Hippocampal formation (tissue), 2 donors: ENCODE measurements at regions not wholly inside any gene's neighbourhood (a gene's known extent, or its start where the extent isn't known, plus 50 kb on each side); places are given as distances from the start of the nearest gene placed in this dataset.
A peak's percentile ranks its signal among the peaks of the same experiment; 100 is the strongest.
"Not testable (repeated sequence)": the region's sequence is repeated elsewhere in the genome, so short reads cannot be mapped to it uniquely, and the experiment has no call there.

Experiments used
- DNase-seq, 2 donors: peaks; one replicate each; lab custom pipeline; 2025; lab: John Stamatoyannopoulos, UW

DNA sequence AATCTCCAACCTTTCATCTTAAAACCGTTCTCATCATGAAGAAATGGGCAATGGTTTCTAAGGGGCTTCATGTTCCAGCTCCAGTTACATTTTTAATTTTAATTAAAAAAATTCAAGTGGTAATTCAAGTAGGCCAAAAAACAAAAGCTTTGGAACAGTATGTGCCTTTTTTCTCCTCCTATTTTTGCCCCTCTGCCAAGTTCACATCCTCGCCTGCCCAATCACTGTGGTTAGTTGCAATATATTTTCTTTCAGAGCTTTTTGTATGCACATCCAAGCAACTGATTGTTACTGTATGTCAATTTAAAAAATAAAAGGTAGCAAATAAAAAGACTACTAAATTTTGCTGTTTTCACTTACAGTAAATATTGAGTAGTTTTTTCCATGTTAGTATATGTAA lies 99.8 kb upstream of the B3GAT2 start:
- no peak for DNase-seq

- DNase-seq: no peak
Observed at GRCh38 chr6:71066153-71066552, 109.3 kb upstream of the B3GAT2 start.

DNA sequence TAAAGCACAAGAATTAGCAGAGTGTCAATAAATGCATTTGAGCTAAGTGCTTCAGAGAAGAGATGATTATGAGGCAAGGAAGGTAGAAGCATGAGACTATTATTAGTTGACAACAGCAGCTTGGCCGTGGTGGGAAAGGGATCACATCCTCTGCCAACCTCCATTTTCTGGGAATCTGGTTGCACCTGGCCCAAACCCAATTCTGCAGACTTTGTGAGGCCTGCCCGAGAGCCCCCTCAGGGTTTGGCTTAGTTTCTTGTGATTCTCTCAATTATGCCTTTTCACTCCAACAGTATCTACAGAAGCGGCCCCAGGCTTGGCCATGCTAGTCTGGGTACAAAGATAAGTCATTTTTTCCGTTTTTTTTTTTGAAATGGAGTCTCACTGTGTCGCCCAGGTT lies 111.0 kb upstream of the B3GAT2 start:
- no peak for DNase-seq

DNA sequence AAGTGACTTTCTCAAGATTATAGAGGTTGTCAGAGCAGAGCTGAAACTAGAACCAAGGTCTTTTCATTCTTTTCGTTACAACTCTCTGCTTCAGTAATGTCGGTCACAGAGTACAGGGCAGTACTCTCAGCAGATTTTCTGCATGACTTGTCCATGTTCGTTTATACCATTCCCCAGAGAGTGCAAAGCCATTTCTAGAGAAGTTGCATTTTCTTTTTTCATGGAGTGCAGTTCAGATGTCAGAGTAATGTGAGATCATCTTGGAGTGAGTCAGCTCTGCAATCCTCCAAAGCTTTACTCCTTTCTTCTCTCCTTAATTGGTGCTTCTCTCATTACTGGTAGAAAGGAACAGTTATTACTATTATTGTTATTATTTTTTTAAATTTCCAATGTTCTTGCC lies 115.6 kb upstream of the B3GAT2 start:
- no peak for DNase-seq

DNA sequence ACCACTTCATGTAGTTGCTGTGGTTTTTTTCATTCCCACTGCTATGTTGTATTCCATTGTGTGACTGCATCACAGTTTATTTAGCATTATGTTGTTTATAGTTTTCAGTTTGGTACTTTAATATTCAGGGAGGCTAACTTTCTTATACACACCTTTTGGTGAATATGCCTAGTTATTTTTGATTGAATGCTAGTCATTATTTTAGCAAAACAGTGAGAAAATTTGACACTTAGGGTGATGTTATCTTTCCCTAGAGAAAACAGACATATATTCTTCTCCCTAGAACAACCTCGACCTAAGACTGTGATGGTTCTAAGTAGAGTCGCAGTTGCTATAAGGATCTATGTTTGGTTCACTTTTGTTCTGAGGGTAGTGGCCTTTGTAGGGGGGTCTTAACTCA lies 120.8 kb upstream of the B3GAT2 start:
- no peak for DNase-seq

DNA sequence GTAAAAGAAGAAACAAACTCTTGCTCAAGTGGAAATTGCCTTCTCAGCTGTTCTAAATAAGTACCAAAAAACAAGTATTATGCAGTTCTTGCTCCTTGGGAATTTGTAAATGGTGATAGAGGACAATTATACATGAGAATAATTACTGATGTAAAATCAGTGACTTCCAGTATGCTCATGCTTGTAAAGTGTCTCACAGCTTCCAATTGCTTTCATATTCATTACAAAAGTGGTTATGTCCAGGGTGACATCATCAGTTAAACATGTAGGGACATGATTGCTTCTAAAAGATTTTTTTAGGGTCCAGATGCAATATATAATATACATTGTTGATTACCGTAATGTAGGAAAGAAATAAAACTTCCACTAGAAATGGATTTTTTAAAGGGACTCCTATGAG lies 122.8 kb upstream of the B3GAT2 start:
- DNase-seq: no peak

DNA sequence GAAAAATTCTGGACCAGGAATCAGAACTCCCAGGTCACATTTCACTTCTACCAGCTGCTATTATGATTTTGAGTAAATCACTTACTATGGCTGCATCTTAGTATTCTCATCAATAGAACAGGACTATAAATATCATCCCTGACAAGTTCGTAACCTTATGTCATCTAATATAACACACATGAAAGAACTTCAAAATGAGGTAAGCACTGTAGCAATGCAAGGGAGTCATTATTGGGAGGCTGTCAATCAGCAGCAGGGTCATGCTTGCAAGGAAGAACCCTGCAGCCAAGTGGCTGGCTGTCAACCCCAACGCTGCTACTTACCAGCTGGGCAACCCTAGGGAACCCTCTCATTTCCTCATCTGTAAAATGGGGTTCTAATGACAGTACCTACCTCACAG lies 123.3 kb upstream of the B3GAT2 start:
- DNase-seq: no peak

DNA sequence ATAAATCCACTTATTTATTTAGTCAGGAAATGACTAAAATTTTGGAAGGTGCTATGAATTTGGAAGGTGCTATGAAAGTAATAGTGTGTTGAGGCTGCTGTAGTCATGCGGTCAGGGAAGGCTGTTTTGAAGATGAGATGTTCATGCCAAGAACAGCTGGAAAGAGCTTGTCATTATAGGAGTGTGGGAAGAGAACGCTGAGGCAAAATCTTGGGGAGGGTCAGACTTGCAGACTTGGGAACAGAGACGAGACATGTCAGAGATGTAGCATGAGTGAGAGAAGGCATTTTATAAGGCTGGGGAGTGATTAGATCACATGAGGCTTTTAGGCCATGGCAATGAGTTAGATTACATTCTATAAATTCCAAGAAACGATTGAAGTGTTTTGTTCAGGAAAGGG lies 124.0 kb upstream of the B3GAT2 start:
- DNase-seq: no peak

DNA sequence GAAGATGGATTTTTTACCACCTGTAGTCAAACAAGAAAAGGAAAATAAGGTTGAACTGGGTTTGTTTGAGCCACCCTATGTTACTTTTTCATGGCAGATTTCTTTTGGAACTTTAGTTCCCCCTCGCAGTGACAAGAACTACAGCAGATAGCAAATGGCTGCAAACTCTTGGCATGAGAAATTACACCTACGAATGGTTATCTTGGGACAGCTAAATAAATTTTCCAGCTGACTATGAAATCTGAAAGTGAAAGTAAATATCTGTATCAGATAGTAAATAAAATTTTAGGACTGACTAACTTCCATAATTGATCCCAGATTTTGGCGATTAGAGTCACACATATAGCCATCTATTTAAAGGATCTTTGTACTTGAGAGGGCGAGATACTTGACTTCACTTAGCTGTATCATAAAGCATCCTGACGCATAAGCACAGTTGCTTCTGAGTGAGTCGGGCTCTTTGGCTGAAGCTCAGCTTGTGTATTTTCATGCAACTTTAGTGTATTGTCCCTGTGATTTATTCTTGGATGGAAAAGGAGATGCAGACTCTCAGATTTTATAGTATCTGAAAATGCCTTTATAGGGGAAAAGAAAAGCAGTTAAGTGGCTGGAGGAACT lies 125.3 kb upstream of the B3GAT2 start:
- no peak for DNase-seq

- no peak for DNase-seq
Observed at GRCh38 chr6:71083308-71083820, 126.5 kb upstream of the B3GAT2 start.

GRCh38 chr6:71088166-71088565 lies 131.3 kb upstream of the B3GAT2 start:
- no peak for DNase-seq

- DNase-seq: no peak
Observed at GRCh38 chr6:71090217-71090616, 133.4 kb upstream of the B3GAT2 start.

DNA sequence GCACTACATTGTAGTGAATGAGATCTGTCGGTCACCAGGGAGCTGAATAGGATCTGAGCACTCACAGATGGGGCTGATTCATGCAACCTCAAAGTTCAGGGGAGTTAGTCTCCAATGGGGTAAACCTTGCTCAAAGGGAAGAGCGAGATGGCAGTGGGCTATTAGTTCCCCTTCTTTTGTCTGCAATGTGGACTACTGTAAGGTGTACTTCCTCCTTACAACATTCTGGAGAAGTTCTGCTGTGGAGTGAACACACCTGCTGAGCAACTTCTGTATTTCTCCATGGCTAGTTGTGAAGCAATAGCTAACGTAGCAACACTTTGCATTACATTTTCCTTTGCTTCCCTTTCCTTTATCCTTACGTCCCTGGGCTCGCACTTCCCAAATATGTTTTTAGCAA lies 134.3 kb upstream of the B3GAT2 start:
- DNase-seq: no peak

DNA sequence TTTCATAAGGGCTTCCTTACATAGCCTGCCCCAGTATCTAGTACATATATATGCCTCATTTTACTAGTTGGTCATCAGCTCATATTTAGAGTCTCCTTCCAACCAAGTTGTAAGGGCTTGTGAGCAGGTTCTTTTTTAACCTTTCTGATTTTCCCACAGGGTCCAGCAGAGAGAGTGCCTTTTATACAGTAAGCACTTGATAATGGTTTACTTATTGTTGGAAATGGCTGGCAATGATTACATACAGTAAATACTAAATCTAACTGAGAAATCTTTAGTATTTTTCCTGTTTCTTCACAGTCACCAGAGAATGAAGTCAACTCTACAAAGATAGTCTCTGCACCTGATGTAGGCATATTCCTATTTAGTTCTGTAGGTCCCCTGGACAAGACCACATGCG lies 135.1 kb upstream of the B3GAT2 start:
- DNase-seq: no peak

DNA sequence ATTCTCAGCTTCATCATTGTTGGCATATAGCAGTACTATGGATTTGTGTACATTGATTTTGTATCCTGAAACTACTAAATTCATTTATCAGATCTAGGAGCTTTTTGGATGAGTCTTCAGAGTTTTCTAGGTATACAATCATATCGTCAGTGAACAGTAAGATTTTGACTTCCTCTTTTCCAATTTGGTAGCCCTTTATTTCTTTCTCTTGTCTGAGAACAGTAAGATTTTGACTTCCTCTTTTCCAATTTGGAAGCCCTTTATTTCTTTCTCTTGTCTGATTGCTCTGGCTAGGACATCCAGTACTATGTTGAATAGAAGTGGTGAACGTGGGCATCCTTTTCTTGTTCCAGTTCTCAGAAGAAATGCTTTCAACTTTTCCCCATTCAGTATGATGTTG lies 140.4 kb upstream of the B3GAT2 start:
- DNase-seq: not testable (repeated sequence)

DNA sequence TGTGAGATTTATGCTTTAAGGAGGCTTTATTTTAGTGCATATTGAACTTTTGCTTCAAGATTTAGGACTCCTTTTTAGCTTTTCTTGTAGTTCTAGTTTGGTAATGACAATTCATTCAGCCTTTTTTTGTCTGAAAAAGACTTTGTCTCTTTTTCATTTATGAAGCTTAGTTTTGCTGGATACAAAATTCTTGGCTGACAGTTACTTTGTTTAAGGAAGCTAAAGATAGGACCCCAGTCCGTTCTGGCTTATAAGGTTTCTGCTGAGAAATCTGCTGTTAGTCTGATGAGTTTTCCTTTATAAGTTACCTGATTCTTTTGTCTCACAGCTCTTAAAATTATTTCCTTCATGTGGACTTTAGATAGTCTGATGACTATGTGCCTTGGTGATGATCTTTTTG lies 142.8 kb upstream of the B3GAT2 start:
- no peak for DNase-seq

DNA sequence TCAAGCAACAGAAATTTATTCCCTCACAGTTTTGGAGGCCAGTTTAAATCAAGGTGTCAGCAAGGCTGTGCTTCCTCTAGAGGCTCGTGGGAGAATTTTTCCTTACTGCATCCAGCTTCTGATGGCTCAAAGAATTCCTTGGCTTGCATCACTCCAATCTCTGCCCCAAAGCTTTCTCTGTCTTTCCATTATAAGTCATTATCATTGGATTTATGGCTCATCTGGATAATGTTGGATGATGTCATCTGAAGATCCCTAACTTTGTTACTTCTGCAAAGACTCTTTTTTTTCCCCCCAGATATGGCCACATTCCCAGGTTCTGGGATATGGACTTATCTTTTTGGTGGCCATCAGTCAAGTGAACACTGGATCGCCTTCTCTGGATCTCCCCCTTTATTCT lies 146.3 kb upstream of the B3GAT2 start:
- no peak for DNase-seq

- DNase-seq: no peak
Observed at GRCh38 chr6:71103641-71104040, 146.8 kb upstream of the B3GAT2 start.

DNA sequence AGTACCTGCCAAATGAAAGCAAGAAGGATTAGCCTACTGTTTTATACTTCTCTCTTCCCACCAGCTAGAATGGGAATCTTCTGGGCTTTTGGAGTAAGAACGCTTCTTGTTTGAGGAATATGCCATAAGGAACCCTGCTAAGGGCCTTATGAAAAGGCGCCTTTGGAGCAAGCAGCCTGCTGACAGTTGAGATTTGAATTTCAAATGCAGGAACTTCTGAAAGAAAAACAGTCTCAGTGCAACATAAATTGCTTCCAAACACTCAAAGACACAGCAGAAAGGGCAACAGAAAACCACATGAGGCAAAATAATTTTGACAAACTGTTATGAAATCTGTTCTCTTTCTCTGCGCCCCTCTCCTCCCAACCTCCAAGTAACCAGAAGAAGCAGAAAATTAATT lies 149.4 kb upstream of the B3GAT2 start:
- DNase-seq: peak; percentile 7 to 13

DNA sequence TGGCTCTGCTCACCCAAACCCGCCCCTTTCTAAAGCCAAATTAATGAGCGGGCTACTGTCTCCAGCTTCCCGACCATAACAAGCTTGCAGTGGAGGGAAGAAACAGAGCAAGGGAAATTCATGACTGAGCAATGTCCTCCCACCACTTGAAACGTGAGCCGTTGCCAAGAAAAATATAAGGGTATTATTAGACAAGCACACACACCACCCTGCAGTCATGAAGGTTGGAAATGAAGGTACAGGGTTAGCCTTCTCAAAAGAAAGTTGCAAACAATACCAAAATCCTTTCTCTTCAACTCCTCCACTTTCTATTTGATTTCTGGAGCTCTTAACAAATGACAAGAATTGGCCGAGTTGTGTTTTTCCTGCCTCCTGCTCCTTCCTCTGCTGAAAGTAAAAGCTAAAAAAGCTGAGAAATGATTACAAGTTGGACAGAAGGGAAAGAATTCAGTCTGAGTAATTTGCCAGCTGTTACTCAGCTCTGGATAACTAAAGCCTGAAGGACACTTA lies 151.1 kb upstream of the B3GAT2 start:
- DNase-seq: peak; percentile 8 to 34

DNA sequence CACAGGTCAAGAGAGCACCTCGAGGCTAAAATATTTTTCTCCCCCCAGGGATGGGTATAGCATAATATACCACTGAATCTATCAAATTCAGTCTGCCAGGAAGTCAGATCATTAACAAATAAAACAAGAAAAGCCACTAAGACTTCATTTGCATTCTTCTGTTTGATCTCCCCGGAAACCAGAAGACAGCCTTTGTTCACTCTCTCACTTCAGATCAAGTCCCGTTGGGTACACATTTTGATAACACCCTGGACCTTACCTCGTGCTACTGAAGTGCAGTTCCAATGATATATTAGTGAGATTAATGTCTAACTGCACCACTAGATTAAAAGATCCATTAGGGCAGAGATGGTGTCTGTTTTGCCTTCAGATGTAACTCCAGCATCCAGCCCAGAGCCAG lies 157.7 kb upstream of the B3GAT2 start:
- DNase-seq: no peak

- DNase-seq: no peak
Observed at GRCh38 chr6:71114986-71115385, 158.1 kb upstream of the B3GAT2 start.

- DNase-seq: no peak
Observed at GRCh38 chr6:71119560-71119959, 162.7 kb upstream of the B3GAT2 start.

DNA sequence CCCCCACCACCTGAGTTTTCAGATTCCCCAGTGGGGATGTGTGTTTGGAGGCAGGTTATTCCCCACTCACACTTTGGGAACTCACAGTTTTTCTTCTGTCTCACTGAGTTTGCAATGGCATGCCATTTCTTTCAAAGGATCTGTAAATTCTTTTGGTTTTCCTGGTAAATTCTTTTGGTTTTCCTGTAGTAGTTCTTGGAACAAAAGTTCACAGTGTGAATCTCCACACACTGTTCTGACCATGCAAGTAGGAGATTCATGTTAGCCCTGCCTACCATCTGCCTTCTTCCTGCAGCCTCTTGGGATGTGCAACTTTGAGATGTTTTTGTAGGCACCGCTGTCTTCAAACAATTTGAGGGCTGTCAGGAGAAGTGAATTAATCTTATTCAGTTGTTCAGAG lies 165.6 kb upstream of the OGFRL1 start:
- DNase-seq: no peak
